SHP77 treated with DMSO at 0.1 percent for 48 hours (cell line): ENCODE measurements at regions not wholly inside any gene's neighbourhood (a gene's known extent, or its start where the extent isn't known, plus 50 kb on each side); places are given as distances from the start of the nearest gene placed in this dataset.

Experiments
- DNase-seq: peaks from one replicate; lab custom pipeline; 2025; lab: John Stamatoyannopoulos, UW

DNA sequence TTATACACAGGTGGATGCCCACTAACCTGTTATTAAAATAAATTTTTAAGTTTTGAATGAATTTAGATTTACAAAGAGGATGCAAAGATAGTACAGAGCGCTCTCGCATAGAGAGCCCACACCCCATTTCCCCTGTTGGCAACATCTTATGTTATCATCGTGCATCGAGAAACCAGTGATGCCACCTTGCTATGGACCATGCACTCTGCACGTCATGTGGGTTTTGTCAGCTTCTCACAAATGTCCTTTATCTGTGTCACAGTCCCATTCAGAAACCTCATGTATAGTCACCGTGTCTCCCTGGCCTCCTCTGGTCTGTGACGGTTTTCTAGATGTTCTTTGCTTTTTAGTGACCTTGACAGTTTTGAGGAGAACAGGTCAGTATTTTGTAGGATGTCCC lies 60.0 kb downstream of the ING1 start:
- no peak for DNase-seq

DNA sequence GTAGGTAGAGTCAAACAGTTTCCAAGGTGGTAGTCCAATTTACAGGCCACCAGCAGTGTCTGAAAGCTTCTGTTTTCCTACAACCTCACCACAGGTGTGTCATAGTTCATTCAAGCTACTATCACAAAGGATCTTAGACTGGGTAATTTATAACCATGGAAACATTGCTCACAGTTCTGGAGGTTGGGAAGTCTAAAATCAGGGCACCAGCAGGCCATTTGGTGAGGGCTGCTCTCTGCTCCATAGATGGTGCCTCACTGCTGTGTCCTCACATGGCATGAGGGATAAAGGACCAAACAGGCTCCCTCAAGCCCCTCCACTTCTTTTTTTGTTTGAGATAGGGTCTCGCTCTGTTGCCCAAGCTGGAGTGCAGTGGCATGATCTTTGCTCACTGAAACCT lies 60.6 kb downstream of the ING1 start:
- no peak for DNase-seq

DNA sequence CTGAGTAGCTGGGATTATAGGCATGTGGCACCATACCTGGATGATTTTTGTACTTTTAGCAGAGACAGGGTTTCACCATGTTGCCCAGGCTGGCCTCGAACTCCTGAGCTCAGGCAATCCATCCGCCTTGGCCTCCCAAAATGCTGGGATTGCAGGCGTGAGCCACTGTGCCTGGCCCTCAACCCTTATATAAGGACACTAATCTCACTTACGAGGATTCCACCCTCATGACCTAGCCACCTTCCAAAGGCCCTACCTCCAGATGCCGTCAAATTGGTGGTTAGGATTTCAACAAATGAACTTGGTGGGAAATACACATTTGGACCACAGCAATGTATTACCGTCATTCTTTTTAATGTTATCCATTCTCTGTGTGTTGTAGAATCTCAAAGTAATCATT lies 61.0 kb downstream of the ING1 start:
- no peak for DNase-seq

DNA sequence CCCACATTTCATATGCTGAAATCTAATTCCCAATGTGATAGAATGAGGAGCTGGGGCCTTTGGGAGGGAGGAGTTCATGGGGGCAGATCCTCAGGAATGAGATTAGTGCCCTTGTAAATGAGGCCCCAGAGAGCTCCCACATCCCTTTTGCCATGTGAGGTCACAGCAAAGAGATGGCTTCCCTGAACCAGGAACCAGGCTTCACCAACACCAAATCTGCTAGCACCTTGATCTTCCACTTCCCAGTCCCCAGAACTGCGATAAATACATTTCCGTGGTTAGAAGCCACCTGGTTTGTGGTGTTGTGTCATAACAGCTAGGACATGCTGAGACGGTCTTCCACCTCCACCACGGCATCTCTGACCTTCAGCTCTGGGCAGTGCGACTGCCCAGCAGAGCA lies 62.1 kb downstream of the ING1 start:
- DNase-seq = no peak

DNA sequence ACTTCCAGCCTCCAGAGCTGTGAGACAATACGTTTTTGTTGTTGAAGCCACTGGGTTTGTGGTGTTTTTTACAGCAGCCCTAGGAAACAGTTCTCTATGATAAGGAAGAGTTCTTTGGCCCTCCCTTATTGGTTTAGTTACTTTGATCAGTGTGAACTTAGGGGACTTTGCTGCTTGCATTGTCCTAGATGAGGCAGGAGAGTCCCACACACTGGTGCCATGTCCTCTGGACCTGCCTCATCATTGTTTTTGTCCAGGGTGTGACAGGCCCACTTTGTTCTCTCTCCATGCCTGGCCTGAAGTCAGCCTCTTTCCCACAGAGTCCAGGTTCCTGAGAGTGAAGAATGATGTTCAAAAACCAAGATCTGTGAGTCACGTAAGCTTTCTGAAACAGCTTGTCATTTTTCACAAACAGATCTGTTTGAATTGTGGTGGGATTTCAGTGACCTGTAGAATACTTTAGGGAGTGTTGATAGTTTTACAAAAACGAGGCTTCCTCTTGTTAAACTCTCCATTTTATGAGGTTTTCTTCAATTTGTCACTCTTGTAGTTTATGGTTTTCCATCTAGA lies 63.8 kb downstream of the ING1 start:
- DNase-seq = no peak

DNA sequence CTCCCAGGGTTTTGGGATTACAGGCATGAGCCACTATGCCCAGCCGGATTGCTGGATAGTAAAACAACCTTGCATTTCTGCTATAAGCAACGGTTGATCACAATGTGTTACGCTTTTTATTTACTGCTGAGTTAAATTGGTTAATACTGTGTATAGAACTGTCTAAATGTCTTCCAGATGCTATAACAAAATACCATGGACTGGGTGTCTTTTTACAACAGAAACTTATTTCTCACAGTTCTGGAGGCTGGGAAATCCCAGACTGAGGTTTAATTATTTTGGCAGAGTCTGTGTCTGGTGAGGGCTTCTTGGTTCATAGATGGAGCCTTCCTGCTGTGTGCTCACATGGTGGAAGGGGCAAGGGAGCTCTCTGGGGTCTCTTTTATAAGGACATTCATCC lies 65.5 kb downstream of the ING1 start:
- DNase-seq = no peak

DNA sequence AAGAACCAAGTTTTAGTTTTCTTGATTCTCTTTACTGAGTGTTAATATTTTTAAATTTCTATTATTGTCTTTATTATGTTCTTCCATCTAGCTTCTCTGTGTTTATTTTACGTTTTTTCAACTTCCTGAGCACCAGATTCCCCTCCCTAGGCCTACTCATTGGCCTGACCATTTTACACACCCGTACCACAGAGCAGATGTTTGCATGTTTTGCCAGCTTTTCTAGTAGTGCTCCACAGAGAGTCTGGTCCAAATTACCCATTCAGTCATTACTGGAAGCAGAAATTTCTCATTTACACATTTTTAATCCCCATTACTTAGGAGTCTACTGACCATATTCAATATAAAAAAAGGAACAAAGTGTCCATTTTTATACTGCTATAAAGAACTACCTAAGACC lies 66.9 kb downstream of the ING1 start:
- DNase-seq = no peak

DNA sequence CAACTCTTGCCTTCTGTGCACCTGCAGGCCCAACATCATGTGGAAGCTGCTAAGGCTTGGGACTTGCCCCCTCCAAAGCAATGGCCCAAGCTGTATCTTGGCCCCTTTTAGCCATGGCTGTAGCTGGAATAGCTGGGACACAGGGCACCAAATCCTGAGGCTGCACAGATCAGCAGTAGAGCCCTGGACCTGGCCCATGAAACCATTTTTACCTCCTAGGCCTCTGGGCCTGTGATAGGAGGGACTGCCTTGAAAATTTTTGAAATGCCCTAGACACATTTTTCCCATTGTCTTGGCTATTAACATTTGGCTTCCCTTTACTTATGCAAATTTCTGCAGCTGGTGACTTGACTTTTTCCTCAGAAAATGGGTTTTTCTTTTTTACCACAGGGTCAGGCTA lies 68.7 kb downstream of the ING1 start:
- no peak for DNase-seq

DNA sequence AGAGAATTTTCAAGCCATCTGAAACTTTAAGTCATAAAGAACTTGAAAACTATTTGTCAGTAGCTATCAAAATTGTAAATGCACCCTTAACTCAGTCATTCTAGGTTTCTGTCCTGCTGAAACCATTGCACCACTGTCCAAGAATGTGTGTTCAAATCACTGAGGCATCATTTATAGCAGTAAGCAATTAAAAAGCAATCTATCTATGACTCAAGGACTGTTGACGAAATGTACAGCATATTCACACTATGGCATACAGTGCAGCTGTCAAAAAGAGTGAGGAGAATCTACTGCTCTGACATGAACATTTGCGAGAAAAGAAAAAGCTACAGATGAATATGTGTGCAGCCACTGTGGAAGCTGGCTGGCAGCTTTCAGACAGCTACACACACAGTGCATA lies 71.2 kb downstream of the ING1 start:
- no peak for DNase-seq

DNA sequence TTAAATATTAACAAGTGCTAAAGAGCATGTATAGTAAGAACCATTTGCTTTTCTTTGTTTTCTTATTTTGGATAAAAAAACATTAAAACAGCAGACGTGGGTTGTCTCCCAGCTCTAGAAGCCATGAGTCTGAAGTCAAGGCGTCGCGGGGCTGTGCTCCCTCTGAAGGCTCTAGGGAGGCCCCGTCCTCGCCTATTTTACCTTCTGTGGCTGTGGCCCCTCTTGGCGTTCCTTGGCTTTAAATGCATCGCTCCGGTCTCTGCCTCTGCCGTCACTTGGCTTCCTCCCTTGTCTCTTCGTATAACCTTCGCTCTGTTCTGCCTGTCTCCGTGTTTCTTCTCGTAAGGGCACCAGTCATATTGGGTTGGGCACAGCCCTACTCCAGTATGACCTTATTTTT lies 75.3 kb downstream of the ING1 start:
- no peak for DNase-seq

DNA sequence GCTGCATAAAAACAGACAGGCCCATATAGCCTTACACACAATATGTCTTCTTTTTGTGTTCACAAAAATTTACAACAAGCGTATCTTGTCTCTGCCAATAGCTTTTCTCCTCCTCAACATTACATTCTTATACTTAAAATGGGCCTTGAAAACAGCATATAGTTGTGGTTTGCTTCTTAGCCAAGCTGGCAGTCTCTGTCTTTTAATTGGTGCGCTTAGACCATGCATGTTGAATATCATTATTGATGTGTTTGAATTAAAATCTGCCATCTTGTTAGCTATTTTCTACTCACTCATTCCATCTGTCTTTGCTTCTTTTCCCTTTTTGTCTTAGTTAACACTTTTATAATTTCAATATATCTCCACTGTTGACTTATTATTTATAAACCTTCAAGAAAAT lies 76.4 kb downstream of the ING1 start:
- no peak for DNase-seq

DNA sequence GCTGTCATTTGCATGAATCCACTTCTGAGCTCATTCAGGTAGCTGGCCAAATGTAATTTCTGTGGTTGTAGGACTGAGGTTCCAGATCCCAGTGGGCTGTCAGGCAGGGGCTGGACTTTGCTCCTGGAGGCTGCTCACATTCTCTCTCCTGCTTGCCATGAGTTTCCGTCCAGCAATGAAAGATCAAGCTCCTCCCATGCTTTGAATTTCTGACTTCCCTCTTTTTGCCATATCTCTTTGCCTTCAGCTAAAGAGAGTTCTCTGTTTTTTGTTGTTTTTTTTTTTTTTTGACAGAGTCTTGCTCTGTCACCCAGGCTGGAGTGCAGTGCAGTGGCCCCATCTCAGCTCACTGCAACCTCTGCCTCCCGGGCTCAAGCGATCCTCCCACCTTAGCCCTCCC lies 76.9 kb downstream of the ING1 start:
- DNase-seq = no peak

DNA sequence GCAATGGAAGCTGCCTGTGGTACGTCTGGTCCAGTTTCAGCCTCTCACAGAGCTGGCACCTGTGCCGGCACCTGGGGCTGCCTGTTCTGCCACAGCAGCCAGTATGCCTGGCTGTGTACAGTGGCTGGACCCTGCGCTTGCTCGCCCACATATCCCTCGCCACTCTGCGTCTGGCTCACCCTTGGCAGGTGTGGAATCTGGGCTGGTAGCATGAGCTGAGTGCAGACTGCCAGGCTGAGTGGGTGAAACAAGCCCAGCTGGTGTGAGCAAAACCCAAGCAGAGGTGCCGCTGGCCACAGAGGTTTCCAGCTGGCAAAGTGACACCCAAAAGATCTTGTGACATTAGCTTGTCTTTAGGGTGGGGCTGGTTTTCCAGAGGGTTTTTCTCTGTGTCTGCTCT lies 80.7 kb downstream of the ING1 start:
- DNase-seq = no peak

DNA sequence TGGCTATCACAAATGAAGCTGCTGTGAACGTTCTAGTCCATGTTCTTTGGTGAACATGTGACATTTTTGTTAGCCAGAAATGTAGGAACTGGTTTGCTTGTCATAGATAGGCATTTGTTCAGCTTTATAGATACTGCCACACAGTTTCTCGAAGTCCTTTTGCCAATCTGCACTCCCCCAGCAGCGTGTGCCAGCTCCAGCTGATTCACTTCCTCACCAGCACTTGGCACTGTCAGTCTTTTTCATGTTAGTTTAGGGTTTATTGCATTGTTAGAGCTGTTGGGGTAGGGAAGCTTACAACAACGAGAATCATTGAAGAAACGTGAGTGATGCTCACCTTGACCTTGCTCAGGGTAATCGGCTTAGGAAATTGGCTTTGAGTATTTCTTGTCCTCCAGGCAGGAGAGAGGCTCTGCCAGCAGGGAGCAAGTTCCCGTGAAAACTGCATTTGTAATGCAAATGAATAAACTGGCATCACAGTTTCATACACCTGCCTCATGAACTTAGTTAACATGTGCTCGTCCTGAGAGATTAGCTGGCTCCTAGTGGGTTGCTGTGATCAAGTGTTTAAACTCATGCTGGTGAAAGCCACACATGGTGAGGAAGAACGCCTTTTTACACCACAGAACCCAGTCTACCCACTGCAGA lies 83.9 kb downstream of the ING1 start:
- no peak for DNase-seq

DNA sequence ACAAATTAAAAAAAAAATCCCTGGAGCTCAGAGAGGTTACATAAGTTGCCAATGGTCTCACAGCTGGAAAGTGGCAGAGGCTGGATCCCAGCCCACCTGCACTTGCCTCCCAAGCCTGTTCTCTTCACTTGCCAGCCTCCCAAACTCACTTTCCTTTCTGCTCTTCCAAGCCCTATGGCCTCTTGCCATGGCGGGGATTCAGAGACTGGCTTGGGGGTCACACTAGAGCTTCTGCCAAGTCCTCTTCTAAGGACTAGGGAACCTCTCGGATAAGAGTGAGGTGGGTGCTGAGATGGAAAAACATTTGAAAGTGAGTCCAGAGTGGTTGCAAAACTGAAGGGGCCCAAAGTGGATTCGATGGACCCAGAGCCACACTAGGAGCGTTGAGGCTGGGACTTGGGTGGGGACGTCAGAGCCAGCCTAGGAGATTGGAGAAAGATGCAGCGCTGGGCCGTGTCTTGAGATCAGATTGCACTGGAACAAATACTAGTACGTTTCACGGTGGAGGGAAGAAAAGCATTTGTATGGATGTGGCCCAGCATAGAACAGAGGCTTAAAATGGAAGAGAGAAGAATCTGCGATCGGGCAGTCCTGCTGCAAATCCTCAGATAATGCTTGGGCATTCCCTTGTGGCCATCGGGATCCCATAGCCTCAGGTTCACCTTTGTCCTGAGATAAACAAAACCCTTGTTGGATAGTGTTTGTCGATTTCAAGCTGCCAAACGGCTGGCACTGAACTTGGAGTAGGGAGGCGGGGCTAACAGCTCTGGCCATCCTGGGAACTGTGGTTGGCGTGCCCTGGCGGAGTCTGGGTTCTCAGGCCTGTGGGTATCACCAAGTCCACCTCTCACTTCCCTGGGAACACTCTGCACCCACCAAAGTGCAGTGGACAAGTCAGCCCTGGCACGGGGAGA lies 84.8 kb downstream of the ING1 start:
- DNase-seq = no peak

DNA sequence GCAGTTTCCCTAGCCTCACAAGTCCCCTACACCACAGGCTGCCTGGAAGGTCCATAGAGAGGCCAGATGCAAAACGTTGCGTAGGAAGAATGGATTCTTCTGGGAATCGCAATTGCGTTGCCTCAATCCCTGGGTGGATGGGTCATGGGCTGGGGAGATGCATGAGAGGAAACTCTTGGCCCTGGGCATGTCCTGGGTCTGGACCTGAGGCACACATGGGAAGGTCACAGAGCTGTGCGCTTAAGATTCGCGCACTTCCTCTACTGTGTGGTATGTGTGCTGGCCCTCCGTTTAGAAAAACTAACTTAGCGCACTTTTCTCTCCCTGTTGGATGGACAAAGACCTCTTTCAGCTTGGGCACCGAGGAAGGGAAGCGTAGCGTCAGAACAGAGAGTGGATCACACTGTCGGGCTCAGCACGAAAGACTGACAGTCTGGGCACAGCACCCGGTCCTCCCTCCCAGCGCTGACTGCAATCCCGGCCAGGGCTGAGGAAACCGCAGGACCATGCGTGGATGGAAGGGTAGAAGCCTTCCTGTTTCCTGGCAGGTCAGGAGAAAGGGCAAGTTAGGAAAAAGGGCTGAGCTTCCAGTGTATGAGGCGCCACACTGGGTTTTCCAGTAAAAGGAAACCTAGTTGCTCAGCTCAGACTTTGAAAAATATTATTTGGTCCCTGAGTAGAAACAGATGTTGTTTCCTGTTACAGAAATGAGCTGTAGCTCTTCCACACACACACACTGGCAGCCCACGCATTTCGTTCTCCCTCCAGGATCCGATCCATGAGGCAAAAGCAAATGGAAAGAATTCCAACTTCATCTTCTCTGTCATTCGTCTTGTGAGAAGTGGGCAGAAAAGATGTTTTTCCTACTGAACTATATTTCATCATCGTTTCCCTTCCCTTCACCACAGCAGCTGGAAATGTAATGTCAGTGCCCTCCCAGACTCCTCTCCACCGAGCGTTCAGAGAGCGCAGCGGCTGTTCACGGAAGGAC lies 86.0 kb downstream of the ING1 start:
- DNase-seq = no peak

DNA sequence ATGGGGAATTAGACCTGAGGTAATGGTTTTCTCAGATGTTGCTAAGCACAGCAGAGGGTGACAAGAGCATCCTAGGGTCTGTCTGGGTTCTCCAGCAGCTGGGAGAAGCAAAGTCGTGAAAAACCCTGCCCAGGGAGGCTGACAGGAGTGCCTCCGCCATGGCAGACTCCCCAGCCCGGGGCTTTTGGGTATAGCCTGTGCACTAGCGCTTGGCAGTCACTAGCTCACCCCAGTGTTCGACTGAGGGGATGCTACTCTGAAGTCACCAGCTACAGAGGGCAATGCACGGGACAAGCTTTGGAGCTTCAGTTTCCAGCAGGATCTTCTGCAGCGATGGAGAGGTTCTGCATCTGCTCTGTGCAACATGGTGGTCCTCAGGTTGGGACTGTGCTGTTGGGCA lies 87.5 kb downstream of the ING1 start:
- no peak for DNase-seq

DNA sequence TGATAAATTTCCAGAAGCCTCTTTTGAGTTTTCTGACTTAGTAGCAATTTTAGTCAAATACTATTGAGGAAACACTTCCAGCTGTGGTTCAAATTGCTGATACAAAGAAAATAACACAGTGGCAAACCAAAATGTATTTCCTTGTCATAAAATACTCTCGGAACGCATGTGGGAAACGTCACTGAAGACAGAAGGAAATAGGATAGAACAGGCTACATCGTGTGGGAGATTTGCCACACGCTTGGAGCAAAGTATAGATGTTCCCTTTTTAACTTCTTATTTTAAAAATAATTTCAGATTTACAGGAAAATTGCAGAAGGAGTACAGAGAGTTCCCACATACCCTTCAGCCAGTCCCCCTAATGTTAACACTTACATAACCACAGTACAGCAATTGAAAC lies 88.8 kb downstream of the ING1 start:
- DNase-seq = no peak

DNA sequence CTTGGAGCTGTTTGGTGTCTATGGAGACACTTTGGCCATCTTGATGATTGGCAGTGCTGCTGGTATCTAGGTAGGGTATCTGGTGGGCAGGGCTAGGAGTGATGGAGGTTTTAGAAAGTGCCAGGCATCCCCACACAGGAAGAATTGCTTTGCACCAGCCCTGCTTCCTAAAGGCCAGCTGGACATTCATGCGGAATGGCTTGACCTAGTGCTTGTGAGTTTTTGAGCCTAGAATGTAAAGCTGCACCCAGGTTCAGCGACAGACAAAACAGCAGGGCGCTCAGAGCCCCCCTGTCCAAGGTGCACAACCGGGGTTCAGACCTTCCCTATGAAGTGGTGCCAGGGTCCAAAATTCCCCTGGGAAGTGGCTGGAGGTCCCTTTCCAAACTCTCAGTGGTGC lies 93.1 kb downstream of the ING1 start:
- DNase-seq = no peak

DNA sequence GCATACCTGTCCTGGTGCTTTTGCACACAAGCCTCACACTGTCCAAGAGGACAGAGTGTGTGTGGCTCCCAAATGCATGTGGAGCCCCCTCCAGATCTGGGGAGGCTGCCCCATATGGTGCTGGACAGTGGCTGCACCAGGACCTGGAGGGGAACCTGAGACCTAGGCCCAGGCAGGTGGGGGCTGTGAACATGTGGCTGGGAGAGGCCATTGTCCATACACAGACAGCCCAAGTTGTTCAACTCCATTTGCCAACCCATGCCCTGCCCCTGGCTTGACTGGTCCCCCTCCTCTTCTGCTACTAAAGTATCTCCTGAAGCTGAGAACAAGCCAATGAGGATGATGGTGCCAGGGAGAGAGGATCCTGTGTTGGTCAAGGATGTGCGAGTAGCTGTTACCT lies 94.0 kb downstream of the ING1 start:
- DNase-seq = no peak

DNA sequence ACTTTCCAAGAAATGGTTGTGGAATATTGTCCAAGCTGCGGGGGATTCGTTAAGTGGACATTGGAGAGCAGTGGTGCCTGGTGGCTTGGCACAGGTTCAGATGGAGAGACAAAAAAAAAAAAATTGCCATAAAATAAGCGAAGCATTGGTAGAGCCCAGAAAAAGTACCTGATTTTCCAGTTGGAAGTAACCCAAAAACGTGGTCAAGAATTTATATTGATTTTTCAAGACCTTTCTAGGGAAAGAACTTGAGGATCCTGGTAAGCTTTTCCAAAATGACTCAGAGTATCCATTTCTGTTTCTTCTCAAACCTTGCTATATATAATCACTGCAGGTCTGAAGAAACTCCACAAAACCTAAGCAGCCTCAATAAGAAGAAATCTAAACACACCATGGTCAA lies 94.6 kb downstream of the ING1 start:
- no peak for DNase-seq

DNA sequence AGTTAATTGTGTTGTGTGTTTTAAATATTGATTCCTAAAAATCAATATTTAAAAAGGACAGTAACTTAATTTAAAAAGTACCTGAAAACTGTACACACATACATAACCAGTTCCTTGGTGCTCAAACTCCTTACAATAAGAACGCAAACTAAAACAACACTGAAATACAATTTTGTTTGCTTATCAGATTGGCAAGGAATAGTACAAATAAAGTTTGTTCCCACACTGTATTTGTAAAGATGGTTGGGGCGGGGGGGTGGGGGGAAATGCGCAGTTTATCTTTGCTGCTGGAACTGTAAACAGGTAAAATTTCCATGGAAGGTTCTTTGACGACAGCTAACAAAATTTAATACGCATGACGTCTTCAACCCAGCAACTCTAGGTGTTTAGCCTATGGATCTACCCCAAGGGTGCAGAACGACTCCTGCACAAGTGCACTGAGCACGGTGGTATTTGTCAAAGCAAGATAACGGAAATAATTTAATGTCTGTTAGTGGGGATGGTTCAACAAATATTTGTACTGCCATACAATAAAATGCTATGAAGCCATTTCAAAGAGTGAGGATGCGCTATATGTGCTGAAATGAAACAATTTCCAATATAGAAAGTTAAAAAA lies 96.5 kb downstream of the ING1 start:
- DNase-seq = no peak
